HCEC 1CT (cell line): ENCODE measurements at regions not wholly inside any gene's neighbourhood (a gene's known extent, or its start where the extent isn't known, plus 50 kb on each side); places are given as distances from the start of the nearest gene placed in this dataset.
"Not testable (repeated sequence)": the region's sequence is repeated elsewhere in the genome, so short reads cannot be mapped to it uniquely, and the experiment has no call there.

Source experiments
- DNase-seq: peaks from one replicate; pipeline ENCODE4 v3.0.0-alpha.2; 2017

DNA sequence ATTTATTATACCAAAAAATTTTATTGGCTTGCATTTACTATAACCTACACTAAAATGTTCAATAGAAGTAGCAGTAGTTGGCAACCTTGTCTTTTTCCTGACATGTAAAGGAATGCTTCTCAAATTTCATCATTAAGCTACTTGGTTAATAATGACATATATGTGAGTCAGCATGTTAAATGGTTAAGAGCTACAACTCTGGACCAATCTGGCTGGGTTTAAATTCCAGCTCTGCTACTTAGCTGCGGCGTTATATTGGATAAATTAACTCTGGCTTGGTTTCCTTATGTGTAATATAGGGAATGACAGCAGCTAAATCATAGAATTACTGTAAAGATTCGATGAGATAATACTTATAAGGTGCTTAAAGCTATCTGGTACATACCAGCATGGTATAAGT, 53.7 kb upstream of the OTOGL start:
- peak; percentile 91 for DNase-seq

DNA sequence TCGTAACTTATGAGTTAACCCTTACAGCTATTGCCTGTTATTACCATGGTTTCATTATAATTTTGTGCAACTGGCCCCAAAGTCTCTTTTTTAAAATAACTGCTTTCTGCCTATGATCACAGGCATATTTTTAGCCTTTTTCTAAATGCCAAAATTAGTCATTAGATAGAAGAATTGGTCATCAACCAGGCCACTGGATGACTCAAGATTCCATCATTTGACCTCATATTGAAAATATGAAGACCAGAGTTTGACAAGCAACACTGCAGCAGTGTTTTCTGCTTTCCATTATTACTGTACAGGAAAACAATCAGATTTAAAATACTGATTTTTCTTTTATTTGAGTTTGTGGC, 54.7 kb upstream of the OTOGL start:
- DNase-seq: peak; percentile 94

DNA sequence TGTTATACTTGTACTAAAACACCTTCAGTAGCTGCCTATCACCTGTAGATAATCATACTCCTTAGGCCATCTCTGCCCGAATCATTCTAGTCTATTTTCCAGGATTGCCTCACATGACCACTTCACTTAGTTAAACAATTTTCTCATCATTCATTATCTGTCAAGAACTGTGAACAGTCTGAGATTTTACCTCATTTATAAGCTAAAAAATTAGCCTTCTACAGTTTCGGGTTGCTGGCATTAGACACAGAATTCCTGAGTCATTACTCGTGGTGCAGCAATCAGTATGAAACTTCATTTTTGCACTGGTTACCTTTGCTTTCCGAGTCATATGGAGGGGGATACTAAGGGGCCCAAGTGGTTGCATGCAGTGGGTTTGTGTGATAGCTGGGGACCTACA, 57.6 kb upstream of the OTOGL start:
- peak; percentile 36 for DNase-seq

DNA sequence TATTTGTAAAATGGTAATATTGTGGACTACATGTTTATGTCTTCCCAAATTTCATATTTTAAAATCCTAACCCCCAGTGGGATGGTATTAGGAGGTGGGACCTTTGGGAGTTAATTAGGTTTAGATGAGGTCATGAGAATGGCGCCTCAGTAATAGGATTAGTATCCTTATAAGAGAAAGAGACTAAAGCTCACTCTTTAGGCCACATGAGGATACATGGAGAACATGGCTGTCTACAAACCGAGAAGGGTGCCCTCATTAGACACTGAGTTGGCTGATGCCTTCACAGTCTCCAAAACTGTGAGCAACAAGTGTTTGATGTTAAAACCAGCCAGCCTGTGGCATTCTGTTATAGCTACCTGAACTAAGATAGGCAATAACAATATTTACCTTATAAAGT, 58.3 kb upstream of the OTOGL start:
- DNase-seq: no peak

DNA sequence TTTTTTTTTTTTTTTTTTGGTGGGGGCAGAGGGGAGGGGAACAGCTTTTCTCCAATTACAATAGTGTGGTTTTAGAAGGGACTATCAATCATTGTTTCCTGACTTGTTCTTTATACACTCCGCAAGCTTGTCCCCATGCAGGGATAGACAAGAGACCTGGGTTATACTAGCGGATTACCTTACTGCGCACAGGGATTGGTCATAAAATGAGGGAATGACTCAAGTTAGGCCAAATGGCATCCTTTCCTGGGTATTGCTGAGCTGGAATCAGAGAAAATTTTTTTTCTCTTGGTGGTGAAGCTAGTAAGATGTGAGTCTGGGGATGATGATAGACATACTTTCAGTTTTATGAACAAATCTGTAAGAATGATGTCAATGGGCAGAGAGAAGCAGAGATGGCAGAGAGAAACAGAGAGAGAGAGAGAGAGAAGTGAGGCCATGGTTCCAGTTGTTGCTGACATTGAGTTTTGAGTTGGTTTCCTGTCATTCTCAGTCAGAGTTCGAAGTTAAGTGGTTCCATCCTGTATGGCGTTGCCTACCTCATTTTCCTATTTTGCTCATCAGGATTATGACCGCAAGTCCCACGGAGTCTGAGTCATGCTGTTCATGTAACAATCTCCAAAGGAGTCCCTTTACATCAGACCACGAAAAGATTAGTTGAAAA, 59.1 kb upstream of the OTOGL start:
- DNase-seq: peak; percentile 17

DNA sequence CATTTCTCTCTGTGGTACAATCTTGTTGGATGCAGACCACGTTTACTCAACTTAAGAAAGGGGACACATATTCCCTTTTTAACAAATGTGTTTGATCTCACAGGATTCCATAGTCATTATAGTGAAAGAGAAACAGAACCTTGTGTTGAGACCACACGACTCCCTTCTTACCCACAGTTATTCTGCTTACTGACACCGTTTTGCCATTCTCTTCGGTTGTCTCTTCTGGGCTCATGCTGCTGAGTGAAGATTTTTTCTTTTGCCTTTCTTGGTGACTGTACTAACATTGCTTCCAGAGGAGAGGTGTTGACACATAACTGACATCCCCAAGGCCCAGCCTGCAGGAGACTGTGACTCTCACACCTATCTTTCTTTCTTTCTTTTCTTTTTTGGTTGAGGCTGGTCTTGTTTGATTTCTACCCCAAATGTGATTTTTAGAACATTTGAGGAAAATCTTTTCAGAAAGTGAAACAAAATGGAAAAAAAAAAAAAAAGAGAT, 61.2 kb upstream of the OTOGL start:
- DNase-seq: no peak

DNA sequence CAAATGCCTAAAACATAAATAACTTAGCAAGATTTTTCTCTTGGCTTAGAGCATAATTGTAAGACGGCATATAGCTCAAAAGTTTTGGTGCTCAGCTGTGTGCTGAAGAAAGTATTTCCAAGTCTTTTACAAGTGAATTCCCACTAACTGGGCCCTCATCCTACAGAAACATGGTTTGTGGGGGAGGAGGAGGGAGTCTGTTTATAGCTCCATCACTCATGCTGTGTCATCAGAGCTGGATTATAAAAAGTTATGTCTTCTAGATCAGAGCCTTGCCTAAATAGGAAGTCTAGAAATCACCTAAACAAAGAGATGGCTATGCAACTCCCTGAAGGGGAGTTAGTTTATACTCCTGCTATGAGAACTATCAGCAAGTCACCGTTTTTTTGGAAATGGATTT, 65.9 kb upstream of the OTOGL start:
- DNase-seq: peak; percentile 90

DNA sequence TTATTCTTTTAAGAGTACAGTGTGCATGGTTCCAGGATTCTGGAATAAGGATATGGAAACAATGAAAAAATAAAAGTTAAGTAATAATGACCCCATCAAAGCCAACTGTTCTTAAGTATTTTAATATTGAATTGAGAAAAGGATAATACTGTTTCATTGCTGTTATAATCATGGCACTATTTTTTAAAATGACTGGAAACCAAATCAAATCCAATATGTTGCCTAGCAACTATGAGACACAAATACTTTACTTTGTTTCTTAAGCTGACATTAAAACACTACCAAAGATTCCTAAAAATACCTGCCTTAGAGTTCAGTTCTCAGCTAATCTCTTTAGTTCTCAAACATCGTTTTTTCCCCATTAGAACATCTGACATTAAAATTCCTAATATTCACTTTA, 66.4 kb upstream of the OTOGL start:
- no peak for DNase-seq

DNA sequence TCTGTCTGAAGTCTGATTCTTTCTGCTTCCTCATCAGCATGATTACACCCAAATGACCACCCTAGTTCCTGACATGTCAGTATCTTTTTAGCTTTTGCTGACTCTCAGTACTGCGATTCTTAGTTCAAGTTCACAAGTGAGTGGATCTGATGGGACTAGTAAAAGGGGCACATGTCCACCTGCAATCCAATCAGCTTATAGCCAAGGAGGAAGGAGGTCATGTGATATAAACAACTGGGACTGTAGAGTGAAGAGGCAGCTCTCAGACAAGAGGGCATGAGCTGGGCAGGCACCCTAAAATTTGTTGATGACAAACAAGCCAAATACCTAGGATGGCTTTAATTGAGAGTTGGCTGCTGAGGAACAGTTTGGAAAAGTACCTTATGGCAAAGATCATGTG, 68.1 kb upstream of the OTOGL start:
- DNase-seq: no peak

DNA sequence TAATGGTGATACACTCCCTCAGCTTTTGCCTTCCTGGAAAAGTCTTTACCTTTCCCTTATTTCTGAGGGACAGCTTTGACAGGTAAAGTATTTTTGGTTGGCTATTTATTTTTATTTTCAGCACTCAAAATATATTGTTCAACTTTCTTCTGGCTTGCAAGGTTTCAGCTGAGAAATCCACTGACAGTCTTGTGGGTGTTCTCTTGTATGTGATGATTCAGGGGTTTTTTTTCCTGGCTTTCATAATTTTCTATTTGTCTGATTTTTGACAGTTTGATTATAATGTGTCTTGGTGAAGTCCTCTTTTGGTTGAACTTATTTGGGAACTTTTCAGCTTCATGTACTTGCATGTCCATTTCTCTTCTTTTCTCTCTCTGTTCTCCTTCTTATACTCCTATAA, 73.7 kb upstream of the OTOGL start:
- DNase-seq: no peak

DNA sequence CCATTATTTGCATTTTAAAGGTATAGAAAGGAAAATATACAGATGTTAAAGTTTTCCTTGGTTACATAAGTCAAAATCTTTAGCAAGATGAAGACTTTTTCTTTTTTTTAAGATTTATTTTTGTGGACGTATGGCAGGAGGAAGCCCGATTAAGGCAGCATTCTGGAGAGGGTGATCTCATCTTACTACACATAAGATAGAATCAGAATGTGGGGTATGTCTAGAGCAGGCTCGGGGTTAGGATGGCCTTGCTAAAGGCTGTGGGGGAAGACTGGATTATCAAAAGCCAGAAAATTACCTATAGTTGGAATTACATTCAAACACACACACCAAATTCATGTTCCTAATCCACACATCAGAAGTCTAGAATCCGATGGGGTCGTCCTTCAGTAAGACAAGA, 79.6 kb upstream of the OTOGL start:
- no peak for DNase-seq

DNA sequence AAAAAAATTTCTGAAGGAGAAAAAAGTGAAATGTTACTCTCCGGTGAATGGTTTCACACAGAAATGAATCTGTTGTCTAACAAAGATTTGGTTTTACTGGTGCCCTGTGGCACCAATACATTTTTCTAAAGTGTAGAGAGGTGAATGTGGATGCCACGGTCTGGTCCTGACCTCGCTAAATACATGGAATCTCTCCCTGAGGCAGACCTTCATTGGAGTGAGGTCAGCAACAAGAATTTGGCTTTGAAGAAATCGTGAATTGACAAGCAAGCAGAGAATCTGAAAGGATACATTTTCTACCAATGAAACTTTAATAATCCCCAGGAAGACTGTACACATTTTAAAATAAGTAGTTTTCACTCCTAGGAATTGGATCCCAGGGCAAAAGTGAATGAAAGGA, 81.2 kb upstream of the OTOGL start:
- no peak for DNase-seq

DNA sequence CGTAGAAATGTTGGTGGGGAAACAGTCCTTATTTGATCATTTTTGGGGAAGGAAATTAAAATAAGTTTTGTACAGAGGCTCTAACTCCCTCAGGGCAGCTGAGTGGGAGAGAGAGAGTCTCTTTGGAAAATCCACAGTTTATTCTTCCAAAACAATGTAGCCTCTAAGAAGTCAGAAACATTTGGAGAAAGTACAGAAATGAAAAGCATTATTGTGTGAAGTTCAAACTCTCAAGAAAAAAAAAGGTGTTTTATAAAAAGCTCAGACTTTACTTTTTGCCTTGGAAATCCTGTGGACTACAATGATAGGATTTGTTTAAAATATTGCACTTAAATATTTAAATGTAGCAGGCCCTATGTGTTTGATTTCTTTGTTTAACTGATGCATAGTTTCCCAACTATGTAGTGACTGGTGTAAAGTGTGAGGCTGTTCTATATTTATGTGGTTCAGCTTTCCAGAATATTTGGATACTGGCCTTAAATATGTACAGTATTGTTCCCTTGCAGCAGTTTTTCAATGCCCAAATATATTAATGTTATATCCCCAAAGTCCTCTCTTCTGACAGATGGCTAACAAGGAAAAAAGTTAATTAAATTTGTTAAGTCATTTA, 82.0 kb upstream of the OTOGL start:
- no peak for DNase-seq

DNA sequence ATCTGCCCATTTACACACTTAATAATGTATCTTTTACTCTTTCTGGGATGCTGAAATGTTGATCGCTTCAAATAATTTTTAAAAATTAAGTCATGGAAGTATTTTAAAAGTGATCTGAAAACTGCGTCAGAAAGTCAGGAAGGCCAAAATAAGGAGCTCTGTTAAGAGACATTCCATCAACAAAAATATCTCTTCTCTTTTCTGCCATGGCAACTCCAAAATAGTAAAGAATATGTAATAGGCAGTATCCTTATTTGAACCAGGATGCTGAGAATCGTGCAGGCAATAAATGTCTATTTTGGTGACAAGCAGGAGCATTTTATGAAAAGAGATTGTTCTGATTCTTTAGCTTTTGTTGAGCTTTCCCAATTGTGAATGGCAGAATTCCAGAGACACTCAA, 81.8 kb upstream of the PPP1R12A start:
- DNase-seq: no peak

DNA sequence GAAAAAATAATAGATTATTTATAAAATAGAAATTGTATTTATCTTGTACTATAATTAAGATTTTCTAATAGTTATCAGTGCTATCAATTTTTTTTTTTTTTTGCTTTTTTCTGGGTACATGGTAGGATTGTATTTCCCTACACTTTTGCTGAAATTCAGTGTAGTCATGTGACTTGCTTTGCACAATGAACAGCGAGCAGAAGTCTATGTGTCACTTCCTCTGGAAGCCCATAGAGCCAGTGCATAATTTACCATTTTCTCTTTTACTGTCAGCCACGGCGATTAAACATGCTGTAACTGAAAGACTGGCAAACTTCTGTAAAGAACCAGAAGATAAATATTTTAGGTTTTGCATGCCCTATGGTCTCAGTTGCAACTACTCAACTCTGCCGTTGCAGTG, 80.8 kb upstream of the PPP1R12A start:
- no peak for DNase-seq

DNA sequence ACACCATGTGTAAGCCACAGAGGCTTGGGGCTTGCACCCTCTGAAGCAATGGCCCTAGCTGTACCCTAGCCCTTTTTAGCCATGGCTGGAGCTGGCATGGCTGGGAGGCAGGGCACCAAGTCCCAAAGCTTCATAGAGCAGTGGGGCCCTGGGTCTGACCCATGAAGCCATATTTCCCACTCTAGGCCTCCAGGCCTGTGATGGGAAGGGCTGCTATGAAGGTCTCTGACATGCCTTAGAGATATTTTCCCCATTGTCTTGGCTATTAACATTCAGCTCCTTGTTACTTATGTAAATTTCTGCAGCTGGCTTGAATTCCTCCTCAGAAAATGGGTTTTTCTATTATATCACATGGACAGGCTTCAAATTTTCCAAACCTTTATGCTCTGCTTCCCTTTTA, 68.8 kb upstream of the PPP1R12A start:
- DNase-seq: not testable (repeated sequence)

DNA sequence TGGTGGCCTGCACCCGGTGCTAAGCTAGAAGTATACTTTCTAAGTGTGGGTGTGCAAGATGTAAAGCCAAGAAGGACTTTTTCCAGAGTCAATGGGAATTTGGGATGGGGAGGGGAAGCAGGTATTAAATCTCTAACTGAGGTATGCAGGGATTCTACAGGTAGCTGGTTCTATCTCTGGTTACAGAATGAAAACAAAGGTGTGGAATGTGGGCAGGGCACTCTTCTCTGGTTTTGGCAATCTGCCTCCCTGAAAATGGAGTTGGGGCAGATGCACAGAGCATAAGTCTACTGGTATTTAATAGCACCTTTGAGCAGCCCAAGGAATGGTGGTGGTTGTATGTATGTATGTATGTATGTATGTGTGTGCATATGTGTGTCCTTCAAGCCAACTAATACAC, 66.7 kb upstream of the PPP1R12A start:
- DNase-seq: no peak

DNA sequence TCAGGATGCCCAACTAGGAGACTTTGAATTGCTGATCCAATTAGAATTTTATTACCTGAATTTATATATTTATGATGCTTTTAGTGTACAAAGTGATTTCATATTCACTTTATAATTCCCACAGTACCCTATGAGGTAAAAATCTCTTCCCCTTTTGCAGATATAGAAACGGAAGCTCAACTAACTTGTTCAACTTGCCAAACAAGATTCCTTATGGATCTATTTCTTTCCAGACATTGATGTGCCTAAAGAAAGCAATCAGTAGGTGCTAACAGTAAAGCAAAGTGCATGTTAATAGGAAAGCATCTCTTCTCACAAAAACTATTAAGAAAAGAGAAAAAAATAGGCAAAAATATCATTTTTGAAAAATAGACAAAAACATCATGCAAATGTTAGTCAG, 65.9 kb upstream of the PPP1R12A start:
- DNase-seq: no peak

DNA sequence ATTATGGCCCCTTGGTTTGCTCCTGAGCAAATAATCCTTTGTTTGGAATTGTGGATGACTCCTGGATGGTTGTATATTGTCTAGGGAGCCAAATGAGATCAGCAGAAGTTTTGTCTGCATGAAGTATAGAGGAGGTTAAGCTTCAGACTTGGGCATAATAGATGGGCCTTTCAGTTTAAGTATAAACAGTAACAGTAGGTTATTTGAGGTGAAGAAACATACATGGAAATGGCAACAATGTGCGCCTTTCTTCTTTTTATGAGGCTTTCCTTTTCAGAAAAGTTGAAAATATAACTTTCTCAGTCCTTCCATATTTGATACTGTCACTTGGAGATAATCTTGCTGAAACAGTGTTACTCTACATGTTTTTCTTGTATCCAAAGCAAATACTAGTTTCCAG, 63.7 kb upstream of the PPP1R12A start:
- no peak for DNase-seq

DNA sequence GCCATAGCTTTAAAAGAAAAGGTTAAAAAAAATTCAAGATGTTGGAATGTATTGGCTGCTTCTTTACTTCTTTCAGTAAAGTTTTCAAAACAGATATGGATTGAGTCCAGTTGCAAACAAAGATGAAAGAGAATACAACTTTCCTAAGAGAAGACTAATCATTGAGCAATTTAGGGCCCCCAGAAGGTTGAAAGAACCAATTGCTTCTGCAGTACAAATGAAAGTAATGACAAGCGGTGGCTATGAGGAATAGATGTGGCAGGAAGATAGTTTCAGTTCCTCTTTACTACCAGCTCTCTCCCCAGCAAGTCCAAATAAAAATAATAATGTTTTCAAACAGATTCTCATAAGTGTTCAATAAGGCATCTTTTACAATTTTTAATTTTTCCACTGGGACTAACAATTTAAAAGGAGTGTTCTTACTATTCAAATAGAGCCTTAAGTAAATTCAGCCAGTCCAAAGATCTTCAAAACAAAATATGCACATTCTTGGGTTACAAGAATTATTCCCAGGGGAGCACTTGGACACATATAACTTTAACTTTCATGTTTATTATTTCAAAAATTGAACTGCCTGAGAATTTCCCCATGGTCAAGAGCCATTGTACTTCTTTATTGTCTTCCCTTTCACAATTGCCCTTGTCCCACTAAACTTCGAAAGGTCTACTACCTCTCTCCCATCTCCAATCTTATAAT, 62.3 kb upstream of the PPP1R12A start:
- no peak for DNase-seq

DNA sequence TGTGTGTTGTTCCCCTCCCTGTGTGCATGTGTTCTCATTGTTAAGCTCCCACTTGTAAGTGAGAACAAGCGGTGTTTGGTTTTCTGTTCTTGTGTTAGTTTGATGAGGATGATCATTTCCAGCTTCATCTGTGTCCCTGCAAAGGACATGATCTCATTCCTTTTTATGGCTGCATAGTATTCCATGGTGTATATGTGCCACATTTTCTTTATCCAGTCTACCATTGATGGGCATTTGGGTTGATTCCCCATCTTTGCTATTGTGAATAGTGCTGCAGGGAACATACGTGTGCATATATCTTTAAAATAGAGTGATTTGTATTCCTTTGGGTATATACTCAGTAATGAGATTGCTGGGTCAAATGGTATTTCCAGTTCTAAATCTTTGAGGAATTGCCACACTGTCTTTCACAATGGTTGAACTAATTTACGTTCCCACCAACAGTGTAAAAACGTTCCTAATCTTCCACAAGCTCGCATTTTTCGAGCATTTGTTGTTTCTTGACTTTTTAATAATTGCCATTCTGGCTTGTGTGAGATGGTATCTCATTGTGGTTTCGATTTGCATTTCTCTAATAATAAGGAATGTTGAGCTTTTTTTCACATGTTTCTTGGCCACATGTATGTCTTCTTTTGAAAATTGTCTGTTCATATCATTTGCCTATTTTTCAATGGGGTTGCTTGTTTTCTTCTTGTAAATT, 60.6 kb upstream of the PPP1R12A start:
- not testable (repeated sequence) for DNase-seq

DNA sequence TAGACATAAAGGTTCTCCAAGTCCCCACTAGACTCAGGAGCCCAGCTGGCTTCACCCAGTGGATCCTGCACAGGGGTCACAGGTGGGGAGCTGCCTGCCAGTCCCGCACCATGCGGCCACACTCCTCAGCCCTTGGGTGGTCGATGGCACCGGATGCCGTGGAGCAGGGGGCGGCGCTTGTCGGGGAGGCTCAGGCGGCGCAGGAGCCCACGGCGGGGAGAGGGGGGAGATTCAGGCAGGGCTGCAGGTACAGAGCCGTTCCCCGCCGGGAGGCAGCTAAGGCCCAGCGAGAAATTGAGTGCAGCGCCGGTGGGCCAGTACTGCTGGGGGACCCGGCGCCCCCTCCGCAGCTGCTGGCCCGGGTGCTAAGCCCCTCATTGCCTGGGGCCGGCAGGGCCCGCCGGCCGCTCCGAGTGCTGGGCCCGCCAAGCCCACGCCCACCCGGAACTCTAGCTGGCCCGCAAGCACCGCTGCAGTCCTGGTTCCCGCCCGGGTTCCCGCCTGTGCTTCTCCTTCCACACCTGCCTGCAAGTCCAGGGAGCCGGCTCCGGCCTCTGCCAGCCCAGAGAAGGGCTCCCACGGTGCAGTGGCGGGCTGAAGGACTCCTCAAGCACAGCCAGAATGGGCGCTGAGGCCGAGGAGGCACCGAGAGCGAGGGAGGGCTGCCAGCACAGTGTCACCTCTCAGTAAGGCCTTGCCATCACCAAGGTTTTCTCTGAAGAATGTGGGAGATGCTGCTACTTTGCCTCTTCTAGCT, 58.4 kb upstream of the PPP1R12A start:
- DNase-seq: no peak

DNA sequence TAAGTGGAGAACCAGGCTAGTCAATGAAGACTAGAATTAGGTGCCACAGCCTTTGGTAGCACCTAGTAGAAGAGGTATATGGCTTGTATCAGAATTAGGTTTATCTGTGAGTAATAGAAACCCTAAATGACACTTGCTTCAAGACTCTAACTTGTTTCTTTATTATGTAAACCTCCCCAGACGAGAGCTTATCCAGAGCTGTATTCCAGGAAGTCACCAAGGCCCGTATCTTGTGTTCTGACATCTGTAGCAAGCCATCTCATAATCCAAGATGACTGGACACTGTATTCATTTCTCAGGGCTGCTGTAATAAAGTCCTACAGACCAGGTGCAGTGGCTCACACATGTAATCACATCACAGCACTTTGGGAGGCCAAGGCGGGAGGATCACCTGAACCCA, 56.7 kb upstream of the PPP1R12A start:
- no peak for DNase-seq
